Ectodermal cell (in vitro differentiated cells): ENCODE measurements at regions not wholly inside any gene's neighbourhood (a gene's known extent, or its start where the extent isn't known, plus 50 kb on each side); places are given as distances from the start of the nearest gene placed in this dataset.

Experiments
- H3K27ac ChIP-seq: 2 replicates; pipeline ENCODE4 v1.7.0; 2013; ENCODE audit warnings: mild to moderate bottlenecking, low read depth, low read length; ENCODE audit not compliant: insufficient read depth, poor library complexity, severe bottlenecking
- H3K27me3 ChIP-seq: 2 replicates; pipeline ENCODE4 v1.7.0; 2013; ENCODE audit warnings: mild to moderate bottlenecking, low read length; ENCODE audit not compliant: insufficient read depth, control insufficient read depth, poor library complexity, severe bottlenecking
- H3K36me3 ChIP-seq: one replicate; pipeline ENCODE4 v1.7.0; 2013; ENCODE audit warnings: low read length; ENCODE audit not compliant: control insufficient read depth, insufficient read depth
- H3K4me1 ChIP-seq: one replicate; pipeline ENCODE4 v1.7.0; 2013; ENCODE audit warnings: low read length; ENCODE audit not compliant: control insufficient read depth, insufficient read depth
- H3K4me3 ChIP-seq: 2 replicates; pipeline ENCODE4 v1.7.0; 2013; ENCODE audit warnings: low read depth, low read length, control low read depth; ENCODE audit not compliant: insufficient read depth
- H3K9me3 ChIP-seq: 2 replicates; pipeline ENCODE4 v1.7.0; 2013; ENCODE audit warnings: mild to moderate bottlenecking, low read length, moderate library complexity; ENCODE audit not compliant: control insufficient read depth
- WGBS, 2 experiments: methylation state at CpG; one replicate each; pipeline ENCODE4 v1.1.7; 2013; ENCODE audit warnings: missing lambda C conversion rate in 2 of 2; 5-methylcytosine and 5-hydroxymethylcytosine counted together

DNA sequence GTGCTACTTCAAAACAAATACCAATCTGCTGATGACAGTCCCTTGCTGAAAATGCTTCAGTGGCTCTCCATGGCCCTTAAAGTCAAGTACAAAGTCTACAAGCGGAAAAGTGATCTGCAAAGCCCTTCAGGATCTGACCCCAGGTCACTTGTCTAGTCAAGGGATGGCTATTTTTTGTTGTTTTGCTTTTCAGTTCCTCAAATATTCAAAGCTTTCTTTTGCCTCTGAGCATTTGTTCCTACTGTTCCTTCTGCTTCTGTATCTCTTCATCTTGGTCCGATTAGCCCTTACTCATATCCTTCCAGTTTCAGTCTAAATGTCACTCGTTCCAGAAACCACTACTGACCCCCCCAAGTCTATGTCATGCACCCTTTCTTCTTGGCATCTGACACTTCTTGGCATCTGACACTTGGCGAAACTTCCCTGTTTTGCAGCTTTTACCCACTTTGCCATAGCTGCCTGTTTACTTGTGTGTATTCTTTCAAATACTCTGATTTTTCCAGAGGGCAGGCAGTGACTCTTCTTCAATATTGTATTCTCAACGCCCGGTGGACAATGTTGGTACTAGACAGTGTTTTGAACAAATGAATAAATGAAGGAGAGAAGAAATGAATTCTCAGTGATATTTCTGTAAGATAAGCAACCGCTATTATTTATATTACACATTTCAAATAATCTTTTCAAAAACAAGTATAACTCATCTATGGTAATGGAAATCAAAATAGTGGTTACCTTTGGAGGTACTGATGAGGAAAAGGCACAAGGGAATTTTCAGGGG is 175.9 kb upstream of the FN1 start:
- peaks cover 12% of the 10 kb centered on the region for H3K4me1 ChIP-seq
- 92 to 93% methylated on average over 6 of the region's 7 CpGs for WGBS, 2 experiments
- H3K9me3 ChIP-seq, result no peaks in the 10 kb centered on the region
- no peaks in the 10 kb centered on the region for H3K36me3 ChIP-seq
- H3K4me3 ChIP-seq, result no peak overlapping the region
- no peaks in the 10 kb centered on the region for H3K27me3 ChIP-seq
- H3K27ac ChIP-seq, result no peak overlapping the region

DNA sequence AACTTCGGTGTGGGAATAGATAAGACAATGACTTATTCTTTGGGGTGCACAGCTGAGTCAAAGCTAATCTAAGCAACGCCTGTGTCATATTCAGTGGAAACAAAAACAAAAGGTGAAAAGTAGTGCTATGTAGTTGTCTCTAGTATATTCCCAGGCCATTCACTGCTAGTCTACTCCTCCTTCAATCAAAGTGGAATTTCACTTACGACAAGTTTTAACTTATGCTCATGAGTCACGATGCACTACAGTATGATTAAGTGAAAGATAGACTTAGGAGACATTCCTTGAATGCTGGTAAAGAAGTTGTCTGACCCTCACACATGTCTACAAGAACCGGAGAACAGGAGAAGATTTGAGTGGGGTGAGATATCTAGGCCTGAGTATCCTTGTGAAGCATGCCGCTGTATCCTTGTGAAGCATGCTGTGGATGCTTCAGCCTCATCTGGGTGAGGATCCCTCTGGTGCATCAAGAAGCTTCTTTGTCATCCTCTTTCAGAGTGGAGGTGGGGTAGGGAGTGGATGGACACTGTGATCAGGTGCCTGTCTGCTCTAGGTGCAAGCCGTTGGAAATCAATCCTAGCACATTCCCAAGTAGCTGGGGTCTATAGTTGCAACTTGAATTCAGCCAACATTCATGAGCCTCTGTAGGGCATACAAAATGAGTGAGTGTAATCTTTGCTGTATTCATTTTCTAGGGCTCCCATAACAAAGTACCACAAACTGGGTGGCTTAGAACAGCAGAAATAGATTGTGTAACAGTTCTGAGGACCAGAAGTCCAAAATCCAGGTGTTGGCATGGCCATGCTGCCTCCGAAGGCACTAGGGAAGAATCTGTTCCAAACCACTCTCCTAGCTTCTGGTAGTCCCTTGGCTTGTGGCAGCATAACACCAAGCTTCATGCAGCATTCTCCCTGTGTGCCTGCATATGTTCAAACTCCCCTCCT is 173.5 kb upstream of the FN1 start:
- H3K27ac ChIP-seq, result no peak overlapping the region
- H3K9me3 ChIP-seq, result no peaks in the 10 kb centered on the region
- 95 to 96% methylated on average over 8 of the region's 8 CpGs for WGBS, 2 experiments
- peaks cover 12% of the 10 kb centered on the region for H3K4me1 ChIP-seq
- H3K4me3 ChIP-seq, result no peak overlapping the region
- no peaks in the 10 kb centered on the region for H3K27me3 ChIP-seq
- H3K36me3 ChIP-seq, result no peaks in the 10 kb centered on the region

DNA sequence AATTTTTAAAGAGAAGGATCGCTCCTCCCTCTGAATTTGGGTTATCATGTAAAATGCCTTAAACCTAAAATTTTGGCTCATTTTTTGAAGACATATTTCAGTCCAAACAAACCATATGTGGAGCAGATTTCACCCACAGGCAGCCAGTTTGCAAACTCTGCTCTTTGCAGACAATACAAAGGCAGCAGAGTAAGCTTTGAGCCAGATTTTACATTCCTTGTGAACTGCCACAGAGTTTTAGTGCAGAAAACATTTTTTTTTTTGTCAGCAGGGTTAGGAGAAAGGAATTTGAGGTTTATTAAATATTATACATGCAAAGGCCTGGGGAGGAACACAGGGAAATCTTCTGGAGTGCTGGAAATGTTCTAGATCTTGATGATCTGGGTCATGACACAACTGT is 171.9 kb upstream of the FN1 start:
- no peaks in the 10 kb centered on the region for H3K27me3 ChIP-seq
- no peak overlapping the region for H3K27ac ChIP-seq
- WGBS, 2 experiments, result 87 to 94% methylated on average over 1 of the region's 1 CpG
- H3K4me3 ChIP-seq, result no peak overlapping the region
- no peaks in the 10 kb centered on the region for H3K36me3 ChIP-seq
- H3K4me1 ChIP-seq, result peaks cover 3% of the 10 kb centered on the region
- H3K9me3 ChIP-seq, result no peaks in the 10 kb centered on the region

DNA sequence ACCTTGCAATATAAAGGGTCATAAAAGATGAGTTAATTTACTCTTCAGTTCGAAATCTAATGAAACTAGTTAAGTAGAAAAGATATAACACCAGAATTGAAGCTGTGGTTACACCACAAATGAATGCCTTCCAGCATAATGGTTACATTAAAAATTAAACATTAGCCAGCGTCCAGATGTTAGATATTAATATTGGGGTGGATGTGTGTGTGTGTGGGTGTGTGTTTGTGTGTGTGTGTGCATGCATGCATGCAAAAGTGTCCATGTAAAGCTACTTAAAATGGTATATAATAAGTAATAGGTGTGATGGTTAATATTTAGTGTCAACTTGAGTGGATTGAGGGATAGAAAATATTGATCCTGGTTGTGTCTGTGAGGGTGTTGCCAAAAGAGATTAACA is 170.4 kb upstream of the FN1 start:
- 92 to 95% methylated on average over 1 to 2 of the region's 2 CpGs for WGBS, 2 experiments
- H3K27me3 ChIP-seq, result no peaks in the 10 kb centered on the region
- no peak overlapping the region for H3K4me3 ChIP-seq
- no peaks in the 10 kb centered on the region for H3K36me3 ChIP-seq
- H3K27ac ChIP-seq, result no peak overlapping the region
- no peaks in the 10 kb centered on the region for H3K4me1 ChIP-seq
- H3K9me3 ChIP-seq, result no peaks in the 10 kb centered on the region

DNA sequence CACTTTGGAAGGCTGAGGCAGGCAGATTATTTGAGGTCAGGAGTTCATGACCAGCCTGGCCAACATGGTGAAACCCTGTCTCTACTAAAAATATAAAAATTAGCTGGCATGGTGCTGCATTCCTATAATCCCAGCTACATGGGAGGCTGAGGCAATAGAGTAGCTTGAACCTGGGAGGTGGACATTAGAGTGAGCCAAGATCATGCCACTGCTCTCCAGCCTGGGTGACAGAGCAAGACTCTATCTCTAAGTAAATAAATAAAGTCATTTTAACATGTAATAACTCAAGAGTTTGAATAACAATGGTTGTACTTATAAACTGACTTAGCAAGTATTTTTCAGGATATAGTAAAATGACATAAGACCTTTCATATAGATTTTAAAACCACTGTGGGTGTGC is 169.3 kb upstream of the FN1 start:
- Histone ChIP-seq H3K4me1 (no peaks in the 10 kb centered on the region), H3K36me3 (no peaks in the 10 kb centered on the region), H3K9me3 (no peaks in the 10 kb centered on the region), H3K4me3 (no peak overlapping the region), H3K27ac (no peak overlapping the region), H3K27me3 (no peaks in the 10 kb centered on the region)

DNA sequence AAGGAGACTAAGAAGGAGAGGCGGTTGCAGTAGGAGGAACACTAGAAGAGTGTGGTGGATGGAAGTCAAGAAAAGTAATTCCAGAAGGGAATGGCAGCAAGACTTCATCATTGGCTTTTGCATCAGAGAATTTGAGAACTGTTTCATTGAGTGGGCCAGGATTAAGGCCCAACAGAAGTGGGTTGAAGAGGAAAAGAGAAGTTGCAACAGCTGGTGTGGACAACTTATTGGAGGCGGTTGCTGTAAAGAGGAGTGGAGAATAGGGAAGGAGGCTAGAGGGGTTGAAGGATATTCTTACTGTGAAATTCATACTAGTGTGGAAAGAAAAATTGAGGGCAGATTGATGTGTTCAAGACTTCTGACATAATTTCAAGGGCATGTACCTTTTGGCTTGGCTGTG is 168.7 kb upstream of the FN1 start:
- no peak overlapping the region for H3K27ac ChIP-seq
- H3K36me3 ChIP-seq, result no peaks in the 10 kb centered on the region
- H3K9me3 ChIP-seq, result no peaks in the 10 kb centered on the region
- no peak overlapping the region for H3K4me3 ChIP-seq
- H3K4me1 ChIP-seq, result no peaks in the 10 kb centered on the region
- no peaks in the 10 kb centered on the region for H3K27me3 ChIP-seq
- 96% methylated on average over 2 of the region's 2 CpGs for WGBS, 2 experiments

DNA sequence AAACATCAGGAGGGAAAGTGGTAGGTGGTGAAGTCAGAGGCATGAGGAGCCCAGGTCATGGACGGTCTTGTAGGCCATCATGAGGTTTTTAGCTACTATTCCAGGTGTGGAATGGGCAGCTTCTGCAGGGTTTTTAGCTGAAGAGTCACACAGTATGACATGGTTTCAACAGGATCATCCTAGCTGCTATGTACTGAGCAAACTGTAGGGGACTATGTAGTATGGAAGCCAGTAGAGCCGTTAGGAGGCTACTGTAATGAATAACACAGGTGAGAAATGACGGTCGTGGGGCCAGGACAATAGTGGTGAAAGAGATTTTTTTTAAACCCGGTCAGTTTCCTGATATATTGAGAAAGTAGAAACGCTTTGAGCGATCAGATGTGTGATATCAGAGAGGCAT is 167.6 kb upstream of the FN1 start:
- 95% methylated on average over 7 of the region's 7 CpGs for WGBS, 2 experiments

DNA sequence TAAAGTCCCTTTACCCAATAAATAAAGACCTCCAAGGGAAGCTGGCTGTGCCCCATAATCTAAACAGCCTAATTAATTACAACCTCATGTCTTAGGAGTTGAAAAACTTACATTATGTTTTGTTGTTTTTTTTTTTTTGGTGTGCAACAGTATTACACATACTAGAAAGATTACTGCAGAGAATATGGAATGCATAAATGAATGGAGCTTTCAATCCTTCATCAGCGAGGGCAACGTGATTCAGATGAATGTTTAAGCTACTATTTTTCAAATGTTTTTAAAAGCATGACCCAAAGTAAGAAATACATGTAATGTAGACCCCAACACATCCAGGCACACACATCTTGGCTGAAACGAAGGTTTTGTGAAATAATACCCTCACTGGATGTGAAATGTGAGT is 167.1 kb upstream of the FN1 start:
- Histone ChIP-seq H3K4me3 (no peak overlapping the region), H3K27ac (no peak overlapping the region), H3K9me3 (no peaks in the 10 kb centered on the region), H3K27me3 (no peaks in the 10 kb centered on the region), H3K36me3 (no peaks in the 10 kb centered on the region), H3K4me1 (no peaks in the 10 kb centered on the region)
- WGBS, 2 experiments, result 62 to 67% methylated on average over 3 of the region's 3 CpGs

More for the DNA sequence above, 167.6 kb upstream of the FN1 start:
- Histone ChIP-seq H3K4me1 (no peaks in the 10 kb centered on the region), H3K36me3 (no peaks in the 10 kb centered on the region), H3K27ac (no peak overlapping the region), H3K9me3 (no peaks in the 10 kb centered on the region), H3K27me3 (no peaks in the 10 kb centered on the region), H3K4me3 (no peak overlapping the region)

DNA sequence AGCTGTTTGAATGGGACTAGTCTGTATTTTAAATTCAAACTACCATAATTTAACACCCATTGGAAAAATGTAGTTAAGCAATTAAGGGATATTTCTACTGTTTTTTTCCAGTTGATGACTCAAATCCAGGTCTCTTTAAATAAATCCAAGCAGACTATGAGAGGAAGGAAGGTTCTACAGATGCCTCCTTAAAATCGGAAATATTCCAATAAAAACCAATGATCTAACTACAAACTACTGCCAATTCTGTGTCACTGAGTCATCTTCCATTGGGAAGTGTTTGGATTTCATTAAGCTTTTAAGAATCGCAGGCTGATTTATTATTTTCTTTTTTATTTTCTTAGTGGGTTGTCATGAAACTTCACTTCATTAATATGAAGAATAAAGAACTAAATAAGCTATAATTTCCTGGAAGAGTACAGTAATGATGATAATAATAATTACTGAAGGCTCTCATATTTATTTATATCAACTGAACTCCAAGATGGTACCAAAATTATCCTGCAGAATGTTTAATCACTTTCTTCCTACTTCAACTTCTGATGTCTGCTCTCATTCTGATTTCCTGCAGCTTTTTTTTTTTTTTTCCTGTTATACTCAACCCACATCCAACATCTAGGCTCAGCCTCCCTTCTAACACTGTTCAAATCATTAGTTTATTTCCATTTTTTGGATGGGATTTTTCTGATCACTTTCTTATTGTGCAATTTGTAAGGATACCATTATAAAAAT is 166.3 kb upstream of the FN1 start:
- no peaks in the 10 kb centered on the region for H3K4me1 ChIP-seq
- H3K27ac ChIP-seq, result no peak overlapping the region
- no peaks in the 10 kb centered on the region for H3K9me3 ChIP-seq
- 90 to 100% methylated on average over 1 of the region's 2 CpGs for WGBS, 2 experiments
- H3K4me3 ChIP-seq, result no peak overlapping the region
- H3K36me3 ChIP-seq, result no peaks in the 10 kb centered on the region
- no peaks in the 10 kb centered on the region for H3K27me3 ChIP-seq

DNA sequence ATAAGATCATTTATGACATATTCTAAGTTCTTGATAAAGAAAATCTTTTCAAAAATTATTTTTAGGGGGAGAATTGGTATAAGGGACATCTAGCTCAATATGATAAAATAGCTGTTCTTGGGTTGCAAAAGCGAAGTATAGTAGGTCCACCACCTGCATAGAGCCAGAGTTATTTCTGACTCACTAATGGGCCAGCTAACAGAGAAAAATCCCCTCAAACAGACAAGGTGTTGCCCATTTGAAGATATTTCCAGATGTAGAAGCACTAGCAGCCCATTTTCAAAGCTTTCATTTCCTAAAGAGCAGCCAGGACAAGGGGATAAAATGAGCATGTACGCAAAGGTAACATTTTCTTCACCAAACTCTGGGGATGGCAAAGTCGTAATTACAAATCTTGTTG is 165.7 kb upstream of the FN1 start:
- no peaks in the 10 kb centered on the region for H3K27me3 ChIP-seq
- no peaks in the 10 kb centered on the region for H3K36me3 ChIP-seq
- H3K9me3 ChIP-seq, result no peaks in the 10 kb centered on the region
- no peak overlapping the region for H3K4me3 ChIP-seq
- H3K27ac ChIP-seq, result no peak overlapping the region
- H3K4me1 ChIP-seq, result no peaks in the 10 kb centered on the region
- WGBS, 2 experiments, result 92 to 97% methylated on average over 3 of the region's 3 CpGs
